IMR-90 (cell line): ENCODE measurements at regions not wholly inside any gene's neighbourhood (a gene's known extent, or its start where the extent isn't known, plus 50 kb on each side); places are given as distances from the start of the nearest gene placed in this dataset.

Source experiments
- ATAC-seq: fragments of 200-7000 bp; cut with Tn5 transposase; 2 replicates; pipeline ENCODE4 v1.9.1; 2020; ENCODE audit warnings: low read depth, mild to moderate bottlenecking, moderate library complexity
- BruUV-seq: library from RNA; stranded (reverse); fragments of 400-500 nt; replicated peaks from 2 replicates; lab custom pipeline; 2021; lab: Mats Ljungman, UMichigan
- CTCF ChIA-PET: fragments of 300-600 bp; formaldehyde crosslinking; extraction: SDS; loops from one replicate; lab custom pipeline; 2021; ENCODE audit warnings: antibody characterized with exemption; lab: Yijun Ruan, JAX
- POLR2A ChIA-PET: fragments of 300-600 bp; sonication (Branson Sonifier 250); formaldehyde crosslinking; loops from one replicate; lab custom pipeline; 2022; ENCODE audit warnings: antibody characterized with exemption; ENCODE audit not compliant: unreplicated experiment; lab: Charles Lee
- DNase-seq: peaks from one replicate; pipeline ENCODE4 v3.0.0; 2013
- H2AFZ ChIP-seq: replicated peaks from 2 replicates; pipeline ENCODE3; 2013; ENCODE audit warnings: low read length, mild to moderate bottlenecking; ENCODE audit not compliant: poor library complexity
- H2AK5ac ChIP-seq: 2 replicates; pipeline ENCODE4 v1.6.1; 2013; ENCODE audit warnings: low read depth, low read length, inconsistent platforms
- H2AK9ac ChIP-seq: replicated peaks from 2 replicates; pipeline ENCODE3; 2013; ENCODE audit warnings: mild to moderate bottlenecking, low read depth, low read length, moderate library complexity; ENCODE audit not compliant: poor library complexity
- H2BK120ac ChIP-seq: 2 replicates; pipeline ENCODE4 v1.6.1; 2013; ENCODE audit warnings: low read depth, low read length, inconsistent platforms
- H2BK15ac ChIP-seq: 3 replicates; pipeline ENCODE4 v1.6.1; 2013; ENCODE audit warnings: low read depth, low read length, inconsistent platforms
- H2BK20ac ChIP-seq: 2 replicates; pipeline ENCODE4 v1.6.1; 2013; ENCODE audit warnings: low read depth, mild to moderate bottlenecking, inconsistent platforms, low read length, moderate library complexity
- H2BK5ac ChIP-seq: 2 replicates; pipeline ENCODE4 v1.6.1; 2013; ENCODE audit warnings: mild to moderate bottlenecking, low read depth, low read length, inconsistent platforms; ENCODE audit not compliant: poor library complexity, severe bottlenecking
- H3K14ac ChIP-seq: replicated peaks from 2 replicates; pipeline ENCODE4 v1.6.1; 2013; ENCODE audit warnings: low read depth, low read length, inconsistent platforms
- H3K18ac ChIP-seq: 2 replicates; pipeline ENCODE4 v1.6.1; 2013; ENCODE audit warnings: low read depth, low read length, control low read depth
- H3K23ac ChIP-seq: 2 replicates; pipeline ENCODE4 v1.6.1; 2013; ENCODE audit warnings: low read depth, low read length, inconsistent platforms
- H3K27ac ChIP-seq: 2 replicates; pipeline ENCODE4 v1.5.1; 2013; ENCODE audit warnings: mild to moderate bottlenecking, control low read depth, low read length; ENCODE audit not compliant: insufficient read depth
- H3K27me3 ChIP-seq: 2 replicates; pipeline ENCODE4 v1.6.1; 2013; ENCODE audit warnings: low read length; ENCODE audit not compliant: control insufficient read depth, insufficient read depth
- H3K36me3 ChIP-seq: 2 replicates; pipeline ENCODE4 v1.6.1; 2013; ENCODE audit warnings: low read length, mixed read lengths; ENCODE audit not compliant: control insufficient read depth, insufficient read depth
- H3K4ac ChIP-seq: 2 replicates; pipeline ENCODE4 v1.6.1; 2013; ENCODE audit warnings: low read depth, low read length, inconsistent platforms
- H3K4me1 ChIP-seq: 2 replicates; pipeline ENCODE4 v1.6.1; 2013; ENCODE audit warnings: low read length, mixed read lengths; ENCODE audit not compliant: control insufficient read depth, insufficient read depth
- H3K4me2 ChIP-seq: 2 replicates; pipeline ENCODE4 v1.6.1; 2013; ENCODE audit warnings: low read depth, mild to moderate bottlenecking, control low read depth, low read length, moderate library complexity
- H3K4me3 ChIP-seq: 2 replicates; pipeline ENCODE4 v1.5.1; 2013; ENCODE audit warnings: low read depth, mild to moderate bottlenecking, control low read depth, low read length, moderate library complexity; ENCODE audit not compliant: insufficient read depth
- H3K56ac ChIP-seq: 2 replicates; pipeline ENCODE4 v1.6.1; 2013; ENCODE audit warnings: low read length, inconsistent platforms; ENCODE audit not compliant: insufficient read depth; ENCODE audit errors: extremely low read depth
- H3K79me1 ChIP-seq, 2 experiments: 2 replicates each; pipeline ENCODE4 v1.6.1; 2013; ENCODE audit warnings: low read length in 2 of 2, inconsistent platforms in 1 of 2, low read depth in 1 of 2
- H3K9ac ChIP-seq: 2 replicates; pipeline ENCODE4 v1.6.1; 2013; ENCODE audit warnings: low read depth, low read length, control low read depth
- H3K9me1 ChIP-seq: 2 replicates; pipeline ENCODE4 v1.6.1; 2013; ENCODE audit warnings: low read length, inconsistent platforms; ENCODE audit not compliant: insufficient read depth
- H3K9me3 ChIP-seq: 2 replicates; pipeline ENCODE4 v1.6.1; 2013; ENCODE audit warnings: low read length; ENCODE audit not compliant: control insufficient read depth, insufficient read depth
- H4K20me1 ChIP-seq: 2 replicates; pipeline ENCODE4 v1.6.1; 2013; ENCODE audit warnings: low read length, inconsistent platforms; ENCODE audit not compliant: insufficient read depth
- H4K5ac ChIP-seq: 2 replicates; pipeline ENCODE4 v1.6.1; 2013; ENCODE audit warnings: mild to moderate bottlenecking, low read depth, low read length, control low read depth
- H4K8ac ChIP-seq, 2 experiments: 2 replicates each; pipeline ENCODE4 v1.6.1; 2013; ENCODE audit warnings: low read depth in 2 of 2, low read length in 2 of 2, control low read depth in 1 of 2, inconsistent platforms in 1 of 2
- H4K91ac ChIP-seq: 2 replicates; pipeline ENCODE4 v1.6.1; 2013; ENCODE audit warnings: low read depth, low read length, inconsistent platforms; ENCODE audit not compliant: insufficient read depth
- BHLHE40 ChIP-seq: fragments of 150-350 bp; IDR thresholded peaks from 2 replicates; pipeline ENCODE4 v1.6.1; 2016; ENCODE audit warnings: mild to moderate bottlenecking, low read depth, low read length
- CEBPB ChIP-seq: IDR thresholded peaks from 2 replicates; pipeline ENCODE4 v1.6.1; 2012; ENCODE audit warnings: low read depth, low read length, improper control_type of control experiment
- CHD1 ChIP-seq: IDR thresholded peaks from 2 replicates; pipeline ENCODE4 v1.6.1; 2012; ENCODE audit warnings: low read depth, low read length, improper control_type of control experiment
- CTCF ChIP-seq: conservative IDR thresholded peaks from 2 replicates; pipeline ENCODE4 v1.5.1; 2012; ENCODE audit warnings: mild to moderate bottlenecking, low read depth, low read length, improper control_type of control experiment
- ELK1 ChIP-seq: fragments of 150-350 bp; IDR thresholded peaks from 2 replicates; pipeline ENCODE4 v1.6.1; 2016; ENCODE audit warnings: low read depth, mild to moderate bottlenecking, low read length, moderate library complexity, borderline replicate concordance
- FOS ChIP-seq: fragments of 150-350 bp; IDR thresholded peaks from 2 replicates; pipeline ENCODE4 v1.6.1; 2016; ENCODE audit warnings: low read depth, low read length
- MAFK ChIP-seq: IDR thresholded peaks from 2 replicates; pipeline ENCODE4 v1.6.1; 2012; ENCODE audit warnings: low read depth, low read length, improper control_type of control experiment
- MAZ ChIP-seq: IDR thresholded peaks from 2 replicates; pipeline ENCODE4 v1.6.1; 2012; ENCODE audit warnings: low read depth, mild to moderate bottlenecking, low read length, improper control_type of control experiment, moderate library complexity, borderline replicate concordance
- MXI1 ChIP-seq: IDR thresholded peaks from 2 replicates; pipeline ENCODE4 v1.6.1; 2012; ENCODE audit warnings: low read depth, mild to moderate bottlenecking, low read length, moderate library complexity, borderline replicate concordance
- NFE2L2 ChIP-seq: fragments of 150-350 bp; IDR thresholded peaks from 2 replicates; pipeline ENCODE4 v1.6.1; 2016; ENCODE audit warnings: low read depth, mild to moderate bottlenecking, low read length
- POLR2A ChIP-seq: IDR thresholded peaks from 2 replicates; pipeline ENCODE4 v1.6.1; 2012; ENCODE audit warnings: mild to moderate bottlenecking, low read depth, low read length
- RAD21 ChIP-seq: IDR thresholded peaks from 2 replicates; pipeline ENCODE4 v1.6.1; 2012; ENCODE audit warnings: low read length, improper control_type of control experiment
- RCOR1 ChIP-seq: IDR thresholded peaks from 2 replicates; pipeline ENCODE4 v1.6.1; 2012; ENCODE audit warnings: mild to moderate bottlenecking, low read length, improper control_type of control experiment; ENCODE audit not compliant: insufficient replicate concordance
- RFX5 ChIP-seq: IDR thresholded peaks from 2 replicates; pipeline ENCODE4 v1.8.0; 2012; ENCODE audit warnings: low read depth, mild to moderate bottlenecking, low read length, moderate library complexity
- SMC3 ChIP-seq: fragments of 150-350 bp; IDR thresholded peaks from 2 replicates; pipeline ENCODE4 v1.6.1; 2016; ENCODE audit warnings: low read depth, mild to moderate bottlenecking, antibody characterized with exemption, low read length, moderate library complexity
- USF2 ChIP-seq: fragments of 150-350 bp; IDR thresholded peaks from 2 replicates; pipeline ENCODE4 v1.6.1; 2017; ENCODE audit warnings: mild to moderate bottlenecking, antibody characterized with exemption, low read length, low read depth
- WGBS, 2 experiments: methylation state at CpG; one replicate each; pipeline versions ENCODE4 v1.1.5 to v1.1.7; 2013; ENCODE audit warnings: missing lambda C conversion rate in 2 of 2; ENCODE audit not compliant: insufficient read length in 1 of 2; ENCODE audit errors: extremely low coverage in 2 of 2; 5-methylcytosine and 5-hydroxymethylcytosine counted together
- dilution Hi-C: fragments of 300-500 bp; cut with HindIII; formaldehyde crosslinking; loops from one replicate; pipeline ENCODE4 v1.14.3; 2018; ENCODE audit warnings: low sequenced_read_pairs; ENCODE audit not compliant: unreplicated experiment
- in situ Hi-C: fragments of 300-500 bp; cut with MboI; formaldehyde crosslinking; loops from 3 replicates; pipeline ENCODE4 v1.14.3; 2019; ENCODE audit warnings: low sequenced_read_pairs, inconsistent platforms, mixed read lengths
- intact Hi-C: fragments of 100-400 bp; cut with micrococcal nuclease; formaldehyde crosslinking; loops from 2 replicates; pipeline ENCODE4 v1.10.0; 2022

GRCh38 chr2:122209377-122209776, 453.9 kb downstream of the TSN start:
- H3K4me1 ChIP-seq: no peaks in the 10 kb centered on the region
- no peak overlapping the region for H3K23ac ChIP-seq
- no peaks in the 10 kb centered on the region for H3K27me3 ChIP-seq
- BruUV-seq: no TSS peak
- no peak overlapping the region for H3K27ac ChIP-seq
- H2BK120ac ChIP-seq: no peak overlapping the region
- ChIA-PET CTCF (no interaction called here), POLR2A (no interaction called here)
- H3K9me3 ChIP-seq: no peaks in the 10 kb centered on the region
- no peak overlapping the region for H2AK9ac ChIP-seq
- H4K5ac ChIP-seq: no peak overlapping the region
- no peak overlapping the region for H3K18ac ChIP-seq
- H2BK20ac ChIP-seq: no peak overlapping the region
- H3K4me2 ChIP-seq: no peak overlapping the region
- in situ Hi-C loops (no loop called here), intact Hi-C loops (no loop called here), dilution Hi-C loops (no loop called here)
- no peak overlapping the region for H2BK5ac ChIP-seq
- H3K36me3 ChIP-seq: no peaks in the 10 kb centered on the region
- no peak overlapping the region for H4K91ac ChIP-seq
- no peaks in the 10 kb centered on the region for H3K79me1 ChIP-seq
- H3K9ac ChIP-seq: no peak overlapping the region
- no peak for TF ChIP-seq SMC3
- TF ChIP-seq FOS: no peak
- TF ChIP-seq CEBPB: no peak
- TF ChIP-seq MAZ: no peak
- no peak for TF ChIP-seq RFX5
- TF ChIP-seq USF2: no peak
- no peak for TF ChIP-seq NFE2L2
- TF ChIP-seq RAD21: no peak
- no peak for TF ChIP-seq MAFK
- TF ChIP-seq RCOR1: no peak
- TF ChIP-seq POLR2A: no peak
- TF ChIP-seq BHLHE40: no peak
- no peak for TF ChIP-seq CHD1
- no peak for TF ChIP-seq CTCF
- no peak for TF ChIP-seq MXI1
- TF ChIP-seq ELK1: no peak
- WGBS, 2 experiments: no CpG with 5 or more reads among the region's 2 CpGs
- H3K56ac ChIP-seq: no peak overlapping the region
- no peak overlapping the region for H3K14ac ChIP-seq
- H3K4ac ChIP-seq: no peak overlapping the region
- H2AFZ ChIP-seq: no peak overlapping the region
- no peak overlapping the region for H3K4me3 ChIP-seq
- no peaks in the 10 kb centered on the region for H4K20me1 ChIP-seq
- H2BK15ac ChIP-seq: no peak overlapping the region
- no peak for DNase-seq
- no peak overlapping the region for H2AK5ac ChIP-seq
- no peaks in the 10 kb centered on the region for H3K9me1 ChIP-seq
- no peak overlapping the region for H4K8ac ChIP-seq
- no peak for ATAC-seq
